HEK293T (cell line): ENCODE measurements at regions not wholly inside any gene's neighbourhood (a gene's known extent, or its start where the extent isn't known, plus 50 kb on each side); places are given as distances from the start of the nearest gene placed in this dataset.

Source experiments
- CTCF ChIA-PET: fragments of 350-600 bp; formaldehyde crosslinking; extraction: SDS; loops from one replicate; lab custom pipeline; 2021; ENCODE audit warnings: antibody characterized with exemption, inconsistent platforms; lab: Yijun Ruan, JAX
- POLR2A ChIA-PET: fragments of 350-600 bp; formaldehyde crosslinking; extraction: SDS; loops from one replicate; lab custom pipeline; 2020; ENCODE audit warnings: antibody characterized with exemption, inconsistent platforms; lab: Yijun Ruan, JAX
- DNase-seq: peaks from one replicate; pipeline ENCODE4 v3.0.0; 2012; ENCODE audit warnings: mixed read lengths; ENCODE audit errors: extremely low spot score
- ARNT ChIP-seq: fragments of 450-650 bp; IDR thresholded peaks from 2 replicates; pipeline ENCODE4 v1.6.1; 2017; ENCODE audit warnings: mild to moderate bottlenecking
- BHLHE40 ChIP-seq: fragments of 450-650 bp; IDR thresholded peaks from 2 replicates; pipeline ENCODE4 v1.6.1; 2016; ENCODE audit warnings: mild to moderate bottlenecking, moderate library complexity, borderline replicate concordance
- CTBP1 ChIP-seq: fragments of 450-650 bp; IDR thresholded peaks from 2 replicates; pipeline ENCODE4 v1.6.1; 2016; ENCODE audit warnings: borderline replicate concordance
- ELF4 ChIP-seq: fragments of 450-650 bp; IDR thresholded peaks from 2 replicates; pipeline ENCODE4 v1.6.1; 2017; ENCODE audit warnings: antibody characterized with exemption
- FOXA1 ChIP-seq: fragments of 450-650 bp; IDR thresholded peaks from 2 replicates; pipeline ENCODE4 v1.6.1; 2016; ENCODE audit warnings: mild to moderate bottlenecking
- FOXK2 ChIP-seq: fragments of 450-650 bp; IDR thresholded peaks from 2 replicates; pipeline ENCODE4 v1.6.1; 2016; ENCODE audit warnings: mild to moderate bottlenecking
- FOXM1 ChIP-seq: fragments of 450-650 bp; IDR thresholded peaks from 2 replicates; pipeline ENCODE4 v1.6.1; 2017; ENCODE audit warnings: mild to moderate bottlenecking, borderline replicate concordance
- HDGF ChIP-seq: fragments of 450-650 bp; IDR thresholded peaks from 2 replicates; pipeline ENCODE4 v1.6.1; 2017; ENCODE audit warnings: antibody characterized with exemption, borderline replicate concordance
- L3MBTL2 ChIP-seq: fragments of 450-650 bp; conservative IDR thresholded peaks from 2 replicates; pipeline ENCODE4 v1.6.1; 2016; ENCODE audit warnings: mild to moderate bottlenecking
- LEF1 ChIP-seq: fragments of 450-650 bp; IDR thresholded peaks from 2 replicates; pipeline ENCODE4 v1.6.1; 2017; ENCODE audit warnings: mild to moderate bottlenecking, borderline replicate concordance
- NFRKB ChIP-seq: fragments of 450-650 bp; IDR thresholded peaks from 2 replicates; pipeline ENCODE4 v1.6.1; 2016; ENCODE audit warnings: mild to moderate bottlenecking, moderate library complexity
- SP1 ChIP-seq: fragments of 450-650 bp; IDR thresholded peaks from 2 replicates; pipeline ENCODE4 v1.6.1; 2017
- SUZ12 ChIP-seq: fragments of 450-650 bp; IDR thresholded peaks from 2 replicates; pipeline ENCODE4 v1.6.1; 2016; ENCODE audit warnings: mild to moderate bottlenecking
- TARDBP ChIP-seq: fragments of 450-650 bp; IDR thresholded peaks from 2 replicates; pipeline ENCODE4 v1.6.1; 2016
- ZNF384 ChIP-seq: fragments of 450-650 bp; IDR thresholded peaks from 2 replicates; pipeline ENCODE4 v1.6.1; 2016
- TF ChIP-seq, protein P1 (sequence below): fragments of 450-650 bp; IDR thresholded peaks from 2 replicates; pipeline ENCODE4 v1.6.1; 2016

DNA sequence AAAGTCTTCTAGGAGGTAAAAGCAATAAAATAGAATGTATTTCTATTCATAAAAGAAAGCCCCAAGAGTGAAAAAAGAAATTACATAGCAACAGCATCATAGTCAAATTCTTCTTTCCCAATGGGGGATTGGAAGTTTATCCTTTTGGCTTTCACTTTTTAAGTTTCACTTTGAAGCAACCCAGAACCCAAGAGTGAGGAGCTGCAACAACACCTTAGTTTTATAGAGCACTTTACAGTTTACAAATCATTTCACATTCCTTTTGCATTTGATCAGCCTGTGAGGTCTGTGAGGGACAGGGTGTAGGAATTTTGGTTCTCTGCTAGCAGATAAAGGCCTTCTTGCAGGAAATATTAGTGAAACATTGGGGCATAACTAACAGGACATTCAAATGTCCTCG is 112.0 kb upstream of the NDP start:
- CTCF ChIA-PET = no interaction called here
- POLR2A ChIA-PET = no interaction called here
- DNase-seq = no peak
- TF ChIP-seq FOXA1 = no peak
- no peak for TF ChIP-seq L3MBTL2
- no peak for TF ChIP-seq ZNF384
- TF ChIP-seq, protein P1, sequence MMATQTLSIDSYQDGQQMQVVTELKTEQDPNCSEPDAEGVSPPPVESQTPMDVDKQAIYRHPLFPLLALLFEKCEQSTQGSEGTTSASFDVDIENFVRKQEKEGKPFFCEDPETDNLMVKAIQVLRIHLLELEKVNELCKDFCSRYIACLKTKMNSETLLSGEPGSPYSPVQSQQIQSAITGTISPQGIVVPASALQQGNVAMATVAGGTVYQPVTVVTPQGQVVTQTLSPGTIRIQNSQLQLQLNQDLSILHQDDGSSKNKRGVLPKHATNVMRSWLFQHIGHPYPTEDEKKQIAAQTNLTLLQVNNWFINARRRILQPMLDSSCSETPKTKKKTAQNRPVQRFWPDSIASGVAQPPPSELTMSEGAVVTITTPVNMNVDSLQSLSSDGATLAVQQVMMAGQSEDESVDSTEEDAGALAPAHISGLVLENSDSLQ = no peak
- TF ChIP-seq SP1 = no peak
- TF ChIP-seq LEF1 = no peak
- TF ChIP-seq TARDBP = no peak
- no peak for TF ChIP-seq BHLHE40
- no peak for TF ChIP-seq ARNT
- TF ChIP-seq CTBP1 = no peak
- no peak for TF ChIP-seq ELF4
- no peak for TF ChIP-seq HDGF
- TF ChIP-seq FOXK2 = no peak
- no peak for TF ChIP-seq SUZ12
- TF ChIP-seq NFRKB = no peak
- TF ChIP-seq FOXM1 = no peak

DNA sequence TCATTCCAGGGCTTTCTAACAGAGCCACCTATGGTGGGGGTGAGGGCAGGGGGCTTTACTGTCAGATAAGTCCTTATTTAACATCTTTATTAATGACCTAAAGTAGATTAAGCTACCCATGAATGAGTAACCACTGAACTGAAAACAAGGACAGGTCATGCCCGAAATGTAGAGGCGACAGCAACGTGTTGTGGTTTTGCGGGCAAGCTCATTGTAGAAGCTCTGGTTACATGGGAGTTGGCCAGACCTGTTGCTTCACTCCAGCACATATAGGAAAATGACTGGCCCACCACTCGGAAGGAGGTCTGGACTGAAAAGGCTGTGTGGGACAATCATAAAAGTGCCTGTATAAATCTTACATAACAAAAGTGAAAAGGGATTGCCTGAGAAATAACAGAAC is 109.6 kb upstream of the NDP start:
- TF ChIP-seq L3MBTL2 (no peak), SP1 (no peak), FOXA1 (no peak), NFRKB (no peak), ZNF384 (no peak), CTBP1 (no peak), HDGF (no peak), FOXM1 (no peak), ARNT (no peak), BHLHE40 (no peak), LEF1 (no peak), ELF4 (no peak)
- TF ChIP-seq, protein P1 = no peak
- DNase-seq = no peak
- ChIA-PET POLR2A (no interaction called here), CTCF (no interaction called here)

DNA sequence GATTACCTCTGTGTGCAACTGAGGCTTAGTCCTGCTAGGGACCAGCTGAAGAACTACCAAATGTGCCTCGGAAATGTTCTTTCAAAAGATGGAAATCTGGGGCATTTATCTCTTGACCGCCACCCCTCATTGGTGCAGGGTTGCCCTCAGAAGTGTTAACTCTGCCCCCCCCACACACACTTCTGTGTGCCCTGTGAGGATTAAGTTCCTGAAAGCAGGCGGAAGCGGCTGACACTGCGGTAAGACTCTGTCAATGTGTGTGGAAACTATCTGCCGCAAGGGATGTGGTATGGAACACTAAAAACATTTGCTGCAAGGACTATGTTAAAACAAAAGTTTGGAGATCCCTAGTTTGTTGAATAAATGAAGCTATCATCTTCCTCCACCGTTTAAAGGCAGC is 106.9 kb upstream of the NDP start:
- DNase-seq = no peak
- ChIA-PET POLR2A (no interaction called here), CTCF (no interaction called here)
- TF ChIP-seq, protein P1 = no peak
- TF ChIP-seq SUZ12 = no peak
- no peak for TF ChIP-seq L3MBTL2
- TF ChIP-seq SP1 = no peak
- TF ChIP-seq HDGF = no peak
- no peak for TF ChIP-seq ELF4
- TF ChIP-seq ARNT = no peak
- TF ChIP-seq LEF1 = no peak

DNA sequence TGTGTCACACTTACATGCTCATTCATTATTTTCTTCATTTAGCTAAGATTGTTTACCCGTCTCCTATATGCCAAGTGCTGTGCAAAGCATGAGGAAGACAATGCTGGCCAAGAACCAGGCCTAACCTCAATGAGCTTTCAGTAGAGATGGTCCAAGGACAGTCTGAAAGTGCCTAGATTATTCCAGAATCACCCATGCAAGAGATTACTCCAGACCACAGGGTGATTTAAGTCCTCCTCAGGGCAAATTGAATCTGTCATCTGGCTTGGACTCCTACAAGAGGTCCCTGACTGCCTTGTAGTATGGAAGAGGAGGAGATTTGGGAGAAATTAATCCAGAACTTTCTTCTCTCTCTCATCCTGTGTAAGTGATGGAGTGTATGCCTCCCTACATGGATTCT is 99.4 kb upstream of the NDP start:
- ChIA-PET POLR2A (no interaction called here), CTCF (interaction anchor here (1.6 kb wide), 1 partner anchor 47 kb away, joined by 6 read pairs; no protein-coding TSS in a partner anchor)
- DNase-seq = no peak
- TF ChIP-seq TARDBP = no peak
- TF ChIP-seq SUZ12 = no peak
- no peak for TF ChIP-seq FOXM1
- TF ChIP-seq L3MBTL2 = no peak
- no peak for TF ChIP-seq CTBP1
- no peak for TF ChIP-seq HDGF
- no peak for TF ChIP-seq NFRKB
- no peak for TF ChIP-seq ARNT

DNA sequence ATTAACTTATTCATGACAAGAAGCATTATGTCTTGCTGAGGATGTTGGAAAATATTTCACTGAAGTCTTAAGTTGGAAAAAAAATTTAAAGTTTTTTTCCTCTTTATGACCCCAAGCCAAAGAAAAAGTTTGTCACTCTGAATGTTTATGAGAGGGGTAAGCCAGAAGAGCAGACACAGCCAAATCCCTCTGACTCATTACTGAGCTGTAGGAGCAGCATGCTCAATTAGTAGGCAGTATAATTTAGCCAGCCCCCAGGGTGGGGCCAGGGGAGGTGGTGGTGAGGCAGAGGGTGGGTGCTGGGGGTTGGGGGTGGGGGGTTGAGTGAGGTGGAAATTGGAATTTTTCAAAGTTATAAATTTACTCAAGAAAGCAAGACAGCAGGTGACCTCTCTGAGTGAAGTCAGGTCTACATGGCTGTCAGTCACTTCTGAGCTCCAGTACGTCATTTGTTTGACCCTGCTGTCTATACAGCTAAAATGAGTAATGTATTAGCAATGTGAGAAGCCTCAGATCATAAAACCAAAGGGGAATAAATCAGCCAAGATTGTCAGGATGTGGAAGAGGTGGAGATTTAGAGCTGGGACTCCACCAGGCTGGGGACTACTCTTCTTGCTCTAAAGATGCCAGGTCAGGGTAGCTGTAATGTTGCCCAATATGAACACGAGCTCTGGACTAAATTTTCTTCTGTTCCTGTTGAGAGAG is 98.8 kb upstream of the NDP start:
- ChIA-PET CTCF (interaction anchor here (1.6 kb wide), 1 partner anchor 46 kb away, joined by 6 read pairs; no protein-coding TSS in a partner anchor), POLR2A (no interaction called here)
- DNase-seq = no peak
- TF ChIP-seq HDGF (no peak), FOXK2 (no peak)
- TF ChIP-seq, protein P1 = peak; percentile 81

DNA sequence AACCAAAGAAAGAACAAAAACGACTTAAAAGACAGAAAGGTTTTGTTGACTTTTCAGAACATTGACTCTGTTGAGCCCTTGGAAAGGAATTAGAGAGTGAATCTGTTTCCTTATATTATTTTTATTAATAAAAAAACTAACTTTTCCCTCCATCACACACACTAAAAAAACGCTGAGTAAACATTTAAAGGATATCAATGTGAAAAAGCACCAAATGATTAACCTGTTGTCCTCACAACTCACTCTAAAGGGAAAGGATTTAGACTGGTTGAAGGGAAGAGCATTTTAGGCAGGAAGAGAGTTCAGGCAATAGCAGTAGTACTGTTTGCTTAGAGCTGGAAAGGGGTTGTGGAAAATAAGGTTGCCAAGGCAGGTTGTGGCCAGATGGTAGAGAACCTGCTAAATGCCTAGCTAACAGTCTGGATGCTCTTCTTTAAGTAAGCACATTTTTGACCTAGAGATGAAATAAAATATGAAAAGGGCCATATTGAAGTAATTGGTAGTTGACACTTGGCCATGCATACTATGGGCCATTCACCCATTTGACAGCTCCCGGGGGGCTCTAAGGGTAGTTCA is 98.0 kb upstream of the NDP start:
- CTCF ChIA-PET = interaction anchor here (1.6 kb wide), 1 partner anchor 45 kb away, joined by 6 read pairs; no protein-coding TSS in a partner anchor
- POLR2A ChIA-PET = no interaction called here
- TF ChIP-seq, protein P1 = no peak
- TF ChIP-seq SUZ12 (no peak), ZNF384 (no peak), CTBP1 (no peak), HDGF (no peak), SP1 (no peak), BHLHE40 (no peak), TARDBP (no peak), LEF1 (no peak), ARNT (no peak), ELF4 (no peak), L3MBTL2 (no peak), NFRKB (no peak), FOXM1 (no peak), FOXA1 (no peak), FOXK2 (no peak)
- DNase-seq = no peak
